K562 (cell line): ENCODE measurements at regions not wholly inside any gene's neighbourhood (a gene's known extent, or its start where the extent isn't known, plus 50 kb on each side); places are given as distances from the start of the nearest gene placed in this dataset.
"Not testable (repeated sequence)": the region's sequence is repeated elsewhere in the genome, so short reads cannot be mapped to it uniquely, and the experiment has no call there.

Experiments used
- ATAC-seq: fragments of 200-7000 bp; cut with Tn5 transposase; 3 replicates; pipeline ENCODE4 v1.9.1; 2020; ENCODE audit warnings: moderate library complexity
- BruUV-seq: library from RNA; stranded (reverse); fragments of 400-500 nt; replicated peaks from 2 replicates; lab custom pipeline; 2021; lab: Mats Ljungman, UMichigan
- CTCF ChIA-PET: fragments of 300-600 bp; formaldehyde crosslinking; extraction: SDS; loops from one replicate; lab custom pipeline; 2021; ENCODE audit warnings: low intra/inter-chr PET ratio; lab: Yijun Ruan, JAX
- POLR2A ChIA-PET: fragments of 300-600, 350-650 bp; sonication (Branson Sonifier 250); formaldehyde crosslinking; extraction: SDS; loops from one replicate; lab custom pipeline; 2021; ENCODE audit warnings: antibody characterized with exemption, inconsistent platforms; lab: Yijun Ruan, JAX
- DNase-seq, 4 experiments: peaks; one replicate each; pipeline versions ENCODE4 v3.0.0 to v3.0.0-alpha.2; 2011 to 2018; ENCODE audit warnings: low spot score in 3 of 4, mixed read lengths in 3 of 4; ENCODE audit errors: extremely low read depth in 1 of 4
- FAIRE-seq: peaks from 2 replicates; lab custom pipeline; 2011; peaks lifted over from hg19 to GRCh38; lab: Jason Lieb, UNC
- H2AFZ ChIP-seq: 2 replicates; pipeline ENCODE4 v1.6.0; 2011; ENCODE audit warnings: low read depth, low read length, control low read depth, inconsistent platforms
- H3K27ac ChIP-seq: fragments of 200-600 bp; 3 replicates; pipeline ENCODE4 v1.8.0; 2011; ENCODE audit warnings: low read depth, mild to moderate bottlenecking, control low read depth, inconsistent platforms, low read length, moderate library complexity, mixed read lengths; ENCODE audit errors: extremely low read depth
- H3K27me3 ChIP-seq, 2 experiments: fragments of 300-600 bp in 1 of 2; 2 replicates in 1 of 2; 3 replicates in 1 of 2; pipeline versions ENCODE4 v1.6.0 to v1.8.0; 2011; ENCODE audit warnings: inconsistent platforms in 2 of 2, low read length in 2 of 2, mild to moderate bottlenecking in 1 of 2, mixed read lengths in 1 of 2, moderate library complexity in 1 of 2; ENCODE audit not compliant: control insufficient read depth in 2 of 2, insufficient read depth in 2 of 2
- H3K36me3 ChIP-seq: fragments of 300-600 bp; 3 replicates; pipeline ENCODE4 v1.8.0; 2011; ENCODE audit warnings: mild to moderate bottlenecking, low read length, inconsistent platforms; ENCODE audit not compliant: control insufficient read depth, insufficient read depth
- H3K4me1 ChIP-seq, 2 experiments: fragments of 200-600 bp in 1 of 2; replicated peaks in 1 of 2; 2 replicates in 1 of 2; 3 replicates in 1 of 2; pipeline versions ENCODE4 v1.5.1 to v1.8.0; 2011; ENCODE audit warnings: inconsistent platforms in 2 of 2, low read length in 2 of 2, mild to moderate bottlenecking in 1 of 2, mixed read lengths in 1 of 2, moderate library complexity in 1 of 2; ENCODE audit not compliant: control insufficient read depth in 2 of 2, insufficient read depth in 2 of 2
- H3K4me2 ChIP-seq: 2 replicates; pipeline ENCODE4 v1.6.1; 2011; ENCODE audit warnings: low read length, control low read depth, inconsistent platforms, mixed read lengths; ENCODE audit not compliant: insufficient read depth
- H3K4me3 ChIP-seq: fragments of 200-600 bp; sonication (generic), shearing (Covaris generic); 2 replicates; pipeline ENCODE4 v1.5.1; 2016; ENCODE audit warnings: control low read depth, inconsistent platforms
- H3K79me2 ChIP-seq: fragments of 200-600 bp; 3 replicates; pipeline ENCODE4 v1.8.0; 2011; ENCODE audit warnings: low read length, inconsistent platforms; ENCODE audit not compliant: control insufficient read depth, insufficient read depth
- H3K9ac ChIP-seq, 2 experiments: 2 replicates each; pipeline versions ENCODE4 v1.6.0 to v1.6.1; 2011; ENCODE audit warnings: low read depth in 2 of 2, low read length in 2 of 2, control low read depth in 1 of 2, inconsistent platforms in 1 of 2, mild to moderate bottlenecking in 1 of 2, mixed read lengths in 1 of 2; ENCODE audit not compliant: insufficient read depth in 1 of 2
- H3K9me1 ChIP-seq: one replicate; pipeline ENCODE4 v1.6.0; 2011; ENCODE audit warnings: inconsistent platforms, mild to moderate bottlenecking, low read length, moderate library complexity; ENCODE audit not compliant: control insufficient read depth, insufficient read depth
- H3K9me3 ChIP-seq: replicated peaks from 2 replicates; pipeline ENCODE4 v1.5.1; 2011; ENCODE audit warnings: low read depth, low read length, inconsistent platforms; ENCODE audit not compliant: control insufficient read depth, insufficient read depth
- H4K20me1 ChIP-seq: replicated peaks from 2 replicates; pipeline ENCODE4 v1.6.1; 2011; ENCODE audit warnings: low read length, inconsistent platforms, mixed read lengths; ENCODE audit not compliant: control insufficient read depth, insufficient read depth
- WGBS: fragments of 100-300 bp; shearing (Covaris generic); methylation state at CpG from one replicate; pipeline ENCODE4 v1.1.6; 2016; ENCODE audit warnings: low coverage, mixed read lengths; ENCODE audit not compliant: insufficient coverage; ENCODE audit errors: missing lambda C conversion rate; 5-methylcytosine and 5-hydroxymethylcytosine counted together
- in situ Hi-C: fragments of 300-500 bp; cut with MboI; formaldehyde crosslinking; loops from 4 replicates; pipeline ENCODE4 v1.15.0; 2018; ENCODE audit warnings: inconsistent platforms, mixed read lengths
- intact Hi-C: fragments of 100-400 bp; cut with micrococcal nuclease; formaldehyde crosslinking; loops from 2 replicates; pipeline ENCODE4 v1.14.2; 2022

- H2AFZ ChIP-seq, H4K20me1 ChIP-seq, H3K4me1 ChIP-seq, CTCF ChIA-PET, H3K9me3 ChIP-seq, H3K4me2 ChIP-seq, H3K9me1 ChIP-seq, POLR2A ChIA-PET, H3K79me2 ChIP-seq, H3K4me3 ChIP-seq, H3K27ac ChIP-seq, H3K9ac ChIP-seq, H3K27me3 ChIP-seq, FAIRE-seq, ATAC-seq, intact Hi-C loops, BruUV-seq, in situ Hi-C loops, DNase-seq, H3K36me3 ChIP-seq: not testable (repeated sequence)
- 0% methylated on average over 1 of the region's 5 CpGs for WGBS
These were observed 2831.4 kb downstream of the RPIA start for GRCh38 chr2:91522877-91523276.

DNA sequence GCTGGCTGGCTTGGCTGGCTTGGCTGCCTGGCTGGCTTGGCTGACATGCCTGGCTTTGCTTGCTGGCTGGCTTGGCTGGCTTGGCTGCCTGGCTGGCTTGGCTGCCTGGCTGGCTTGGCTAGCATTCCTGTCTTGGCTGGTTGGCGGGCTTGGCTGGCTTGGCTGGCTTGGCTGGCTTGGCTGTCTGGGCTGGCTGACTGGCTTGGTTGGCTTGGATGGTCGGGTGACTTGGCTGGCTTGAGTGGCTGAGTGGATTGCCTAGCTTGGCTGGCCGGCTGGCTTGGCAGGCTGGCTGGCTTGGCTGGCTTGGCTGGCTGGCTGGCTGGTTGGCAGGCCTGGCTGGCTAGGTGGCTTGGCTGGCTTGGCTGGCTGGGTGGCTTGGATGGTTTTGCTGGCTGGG, 2832.3 kb downstream of the RPIA start:
- H3K4me2 ChIP-seq, H3K4me1 ChIP-seq, DNase-seq, in situ Hi-C loops, H3K79me2 ChIP-seq, FAIRE-seq, BruUV-seq, CTCF ChIA-PET, H3K9ac ChIP-seq, H3K9me3 ChIP-seq, H3K4me3 ChIP-seq, H3K9me1 ChIP-seq, H4K20me1 ChIP-seq, H3K27ac ChIP-seq, H3K27me3 ChIP-seq, ATAC-seq, intact Hi-C loops, H2AFZ ChIP-seq, POLR2A ChIA-PET, H3K36me3 ChIP-seq: not testable (repeated sequence)
- 0% methylated on average over 3 of the region's 3 CpGs for WGBS

DNA sequence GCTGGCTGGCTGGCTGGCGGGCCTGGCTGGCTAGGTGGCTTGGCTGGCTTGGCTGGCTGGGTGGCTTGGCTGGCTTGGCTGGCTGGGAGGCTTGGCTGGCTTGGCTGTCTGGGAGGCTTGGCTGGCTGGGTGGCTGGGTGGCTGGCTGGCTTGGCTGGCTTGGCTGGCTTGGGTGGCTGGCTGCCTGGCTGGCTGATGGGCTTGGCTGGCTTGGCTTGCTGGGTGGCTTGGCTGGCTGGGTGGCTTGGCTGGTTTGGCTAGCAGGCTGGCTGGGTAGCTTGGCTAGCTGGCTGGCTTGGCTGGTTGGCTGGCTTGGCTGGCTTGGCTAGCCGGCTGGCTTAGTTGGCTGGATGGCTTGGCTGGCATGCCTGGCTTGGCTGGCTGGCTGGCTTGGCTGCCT, 2834.1 kb downstream of the RPIA start:
- ATAC-seq, H4K20me1 ChIP-seq, in situ Hi-C loops, CTCF ChIA-PET, H3K4me3 ChIP-seq, H2AFZ ChIP-seq, H3K79me2 ChIP-seq, POLR2A ChIA-PET, FAIRE-seq, H3K4me1 ChIP-seq, H3K27ac ChIP-seq, H3K27me3 ChIP-seq, H3K9me1 ChIP-seq, H3K9ac ChIP-seq, H3K36me3 ChIP-seq, H3K9me3 ChIP-seq, BruUV-seq, H3K4me2 ChIP-seq, DNase-seq, intact Hi-C loops: not testable (repeated sequence)
- WGBS: no CpG with 5 or more reads among the region's 2 CpGs

DNA sequence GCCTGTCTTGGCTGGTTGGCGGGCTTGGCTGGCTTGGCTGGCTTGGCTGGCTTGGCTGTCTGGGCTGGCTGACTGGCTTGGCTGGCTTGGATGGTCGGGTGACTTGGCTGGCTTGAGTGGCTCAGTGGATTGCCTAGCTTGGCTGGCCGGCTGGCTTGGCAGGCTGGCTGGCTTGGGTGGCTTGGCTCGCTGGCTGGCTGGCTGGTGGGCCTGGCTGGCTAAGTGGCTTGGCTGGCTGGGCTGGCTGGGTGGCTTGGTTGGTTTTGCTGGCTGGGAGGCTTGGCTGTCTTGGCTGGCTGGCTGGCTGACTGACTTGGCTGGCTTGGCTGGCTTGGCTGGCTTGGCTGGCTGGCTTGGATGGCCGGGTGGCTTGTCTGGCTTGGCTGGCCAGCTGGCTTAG, 2834.6 kb downstream of the RPIA start:
- H3K9me1 ChIP-seq, DNase-seq, POLR2A ChIA-PET, H3K4me2 ChIP-seq, BruUV-seq, ATAC-seq, H3K4me1 ChIP-seq, H3K9me3 ChIP-seq, FAIRE-seq, H3K27ac ChIP-seq, intact Hi-C loops, H3K79me2 ChIP-seq, H3K9ac ChIP-seq, H4K20me1 ChIP-seq, H3K27me3 ChIP-seq, H3K4me3 ChIP-seq, H3K36me3 ChIP-seq, in situ Hi-C loops, H2AFZ ChIP-seq, CTCF ChIA-PET: not testable (repeated sequence)
- WGBS: no CpG with 5 or more reads among the region's 5 CpGs
